ENCODE measurements at regions not wholly inside any gene's neighbourhood (a gene's known extent, or its start where the extent isn't known, plus 50 kb on each side); places are given as distances from the start of the nearest gene placed in this dataset.
A peak's percentile ranks its signal among the peaks of the same experiment; 100 is the strongest.

DNA sequence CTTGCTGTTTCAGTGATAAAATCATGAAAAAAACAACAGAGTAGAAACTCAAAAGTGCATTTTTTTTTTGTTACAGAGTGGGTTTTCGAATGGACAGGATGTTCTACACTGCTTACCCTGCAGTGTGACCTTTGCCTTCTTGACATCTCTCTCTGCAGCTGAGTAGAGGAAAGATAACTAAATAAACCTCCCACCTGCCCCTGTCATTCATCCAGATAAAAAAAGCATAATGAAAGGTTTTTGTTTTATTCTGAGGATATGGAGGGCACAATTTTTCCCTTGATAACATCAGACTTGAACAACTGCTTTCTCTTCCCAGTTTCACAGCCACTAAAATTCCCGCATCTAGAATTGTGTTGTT, 193.6 kb upstream of the FOXQ1 start:
- no peak for DNase-seq (ENCODE audit: low spot score)

GRCh38 chr6:1117530-1118286, 194.2 kb upstream of the FOXQ1 start:
- no peak for DNase-seq (ENCODE audit: low spot score)

GRCh38 chr6:1116149-1116548, 195.7 kb upstream of the FOXQ1 start:
- no peak for DNase-seq (ENCODE audit: low spot score)

GRCh38 chr6:1113916-1114540, 197.9 kb upstream of the FOXQ1 start:
- no peak for DNase-seq (ENCODE audit: low spot score)

DNA sequence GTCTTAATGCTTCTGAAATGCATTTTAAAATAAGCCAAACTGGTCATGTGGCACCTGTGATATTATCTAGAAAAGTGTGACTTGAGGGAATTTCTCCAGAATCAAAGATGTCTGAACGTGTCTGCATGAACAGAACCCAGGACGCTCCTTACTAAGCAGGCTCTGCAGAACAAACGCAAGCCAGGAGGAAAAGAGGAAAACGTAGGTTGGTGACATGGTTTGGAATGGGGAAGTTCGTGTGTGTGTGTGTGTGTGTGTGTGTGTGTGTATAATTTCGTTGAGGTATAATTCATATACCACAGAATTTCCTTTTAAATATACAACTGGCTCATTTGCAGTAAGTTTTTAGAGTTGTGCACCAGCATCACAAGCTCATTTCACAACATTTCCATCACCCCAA, 200.5 kb upstream of the FOXQ1 start:
- DNase-seq (ENCODE audit: low spot score) = no peak

DNA sequence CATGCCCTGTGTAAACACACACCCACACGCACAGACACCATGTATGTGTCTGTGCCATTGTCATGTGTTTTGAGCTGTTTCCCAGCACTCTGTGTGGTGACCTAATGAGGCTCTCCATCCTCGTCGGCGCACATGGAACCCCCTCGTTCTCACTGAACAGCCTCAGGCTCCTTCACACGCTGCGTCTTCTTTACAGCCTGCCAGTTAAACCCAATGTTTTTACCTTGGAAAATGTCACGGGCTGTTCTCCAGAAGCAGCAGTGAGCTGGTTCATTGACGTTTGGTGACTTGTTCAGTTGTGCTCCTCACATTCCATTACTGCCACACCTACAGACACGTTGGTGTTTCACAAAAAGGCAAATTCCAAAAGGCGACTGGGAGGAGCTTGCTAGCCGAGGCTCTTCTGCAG, 201.0 kb upstream of the FOXQ1 start:
- DNase-seq (ENCODE audit: low spot score) = no peak

DNA sequence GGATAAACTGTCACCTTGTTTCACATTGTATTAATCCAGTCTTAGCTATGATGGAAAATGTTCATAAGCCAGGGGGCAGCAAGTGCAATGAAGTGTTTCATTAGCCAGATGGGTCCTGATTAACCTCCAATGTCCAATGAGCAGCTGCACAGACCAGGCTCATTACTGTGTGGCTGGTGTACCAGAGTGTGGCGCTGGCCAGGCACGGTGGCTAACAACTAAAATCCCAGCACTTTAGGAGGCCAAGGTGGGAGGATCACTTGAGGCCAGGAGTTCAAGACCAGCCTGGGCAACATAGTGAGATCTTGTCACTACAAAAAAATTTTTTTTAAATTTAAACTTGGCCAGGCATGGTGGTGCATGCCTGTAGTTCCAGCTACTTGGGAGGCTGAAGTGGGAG, 201.7 kb upstream of the FOXQ1 start:
- peak; percentile 16 for DNase-seq (ENCODE audit: low spot score)

GRCh38 chr6:1109134-1109533, 202.8 kb upstream of the FOXQ1 start:
- no peak for DNase-seq (ENCODE audit: low spot score)

DNA sequence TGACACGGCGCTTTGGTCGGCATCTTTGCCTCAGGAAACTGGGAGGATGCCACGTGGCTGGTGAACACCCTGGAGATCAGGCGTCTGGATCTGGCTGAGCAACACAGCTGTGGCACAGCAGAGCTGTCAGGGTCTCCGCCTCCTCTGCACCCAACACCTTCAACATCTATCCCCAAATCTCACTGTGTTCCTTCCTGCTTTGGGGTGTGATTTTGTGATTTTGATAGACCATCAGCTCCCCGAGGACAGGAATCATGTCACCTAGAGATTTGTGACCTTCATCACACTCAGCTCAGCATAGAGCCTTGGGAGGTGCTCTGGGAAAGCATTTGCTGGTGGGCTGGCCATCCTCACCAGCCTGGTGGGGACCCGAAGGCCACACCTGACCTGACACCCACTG, 203.7 kb upstream of the FOXQ1 start:
- no peak for DNase-seq (ENCODE audit: low spot score)

- DNase-seq (ENCODE audit: low spot score) = no peak
These were observed 204.3 kb upstream of the FOXQ1 start for GRCh38 chr6:1107578-1107977.

DNA sequence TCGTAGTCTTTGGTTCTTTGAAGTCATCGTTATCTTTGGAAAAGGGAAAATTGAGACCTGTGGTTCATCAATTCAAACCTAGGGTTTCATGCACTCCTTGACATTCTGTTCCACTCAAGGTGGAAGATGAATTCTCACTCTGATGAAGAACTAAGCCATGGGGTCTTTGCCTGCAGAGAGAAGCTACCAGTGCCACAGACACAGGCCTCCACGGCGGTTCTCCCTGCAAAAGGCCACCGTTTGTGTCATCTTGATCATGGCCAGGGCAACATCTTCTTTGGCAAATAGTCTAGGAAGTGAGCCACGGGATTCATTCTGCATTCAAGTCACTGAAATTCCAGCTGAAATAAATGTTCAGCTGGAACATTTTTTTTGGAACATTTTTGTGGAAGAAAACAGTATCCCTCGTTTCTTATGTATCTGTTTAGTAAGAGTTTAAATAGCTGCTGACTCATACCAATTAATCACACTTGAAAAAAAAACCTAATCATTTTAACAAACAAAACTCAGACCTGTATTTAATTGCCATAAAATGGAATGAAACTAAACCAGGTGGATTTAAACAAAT, 206.0 kb upstream of the FOXQ1 start:
- no peak for DNase-seq (ENCODE audit: low spot score)

DNA sequence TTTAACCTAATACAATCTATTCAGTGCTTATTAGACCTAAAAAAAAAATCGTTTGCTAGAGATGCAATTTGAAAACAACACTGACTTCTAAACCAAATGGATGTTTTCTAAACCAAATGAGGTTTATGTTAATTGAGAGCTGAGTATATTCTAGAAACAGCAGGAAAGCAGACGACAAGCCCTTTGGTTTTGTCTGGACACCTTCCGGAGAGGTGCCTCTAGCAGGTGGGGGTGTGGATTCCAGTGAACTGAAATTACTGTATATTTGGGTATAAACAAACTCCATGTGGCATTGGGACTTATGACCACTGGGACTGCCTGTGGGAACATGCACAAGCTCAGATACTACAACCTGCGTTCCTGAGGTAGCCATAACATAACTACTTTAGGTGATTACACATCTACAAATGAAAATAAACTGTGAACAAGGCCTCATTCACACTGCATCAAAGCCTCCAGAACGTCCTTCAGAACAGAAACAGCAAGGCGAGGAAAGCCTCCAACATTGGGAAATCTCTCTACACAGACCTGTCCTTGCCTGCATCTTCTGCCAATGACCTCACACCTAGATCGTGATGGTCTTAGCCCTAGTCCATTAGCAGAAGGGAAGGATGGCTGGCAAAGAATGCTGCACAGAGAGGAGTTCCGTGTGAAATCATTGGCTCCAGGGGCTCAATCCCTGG, 206.8 kb upstream of the FOXQ1 start:
- no peak for DNase-seq (ENCODE audit: low spot score)

DNA sequence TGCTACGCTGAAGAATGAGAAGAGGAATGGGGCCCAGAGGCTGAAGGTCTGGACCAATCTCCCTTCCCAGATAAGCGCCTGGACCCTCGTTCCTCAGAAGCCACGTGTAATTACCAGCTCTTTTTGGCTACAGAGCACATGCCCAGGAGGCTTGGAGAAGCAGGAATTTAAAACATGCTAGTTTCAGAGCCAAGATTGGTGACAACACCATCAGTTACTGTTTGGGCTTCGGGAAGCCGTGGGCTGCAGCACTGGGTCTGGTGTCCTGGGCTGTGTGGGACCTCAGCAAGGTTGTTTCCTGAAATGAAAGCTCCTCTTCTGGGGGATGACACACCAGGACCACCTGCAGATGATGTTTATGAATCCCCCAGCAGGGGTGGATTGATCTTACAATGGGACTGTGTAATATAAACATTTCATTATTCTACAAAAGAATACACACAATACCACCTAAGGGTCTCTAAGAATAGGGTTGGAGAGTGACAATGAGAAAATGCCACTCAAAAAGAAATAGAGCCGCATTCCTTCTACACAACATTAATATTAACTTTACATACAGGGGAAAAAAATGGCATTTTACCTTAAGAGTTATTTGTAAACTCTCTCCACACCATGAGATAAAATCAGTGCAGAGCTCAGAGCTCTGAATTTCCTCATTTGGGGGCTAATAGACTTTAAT, 207.8 kb upstream of the FOXQ1 start:
- no peak for DNase-seq (ENCODE audit: low spot score)

DNA sequence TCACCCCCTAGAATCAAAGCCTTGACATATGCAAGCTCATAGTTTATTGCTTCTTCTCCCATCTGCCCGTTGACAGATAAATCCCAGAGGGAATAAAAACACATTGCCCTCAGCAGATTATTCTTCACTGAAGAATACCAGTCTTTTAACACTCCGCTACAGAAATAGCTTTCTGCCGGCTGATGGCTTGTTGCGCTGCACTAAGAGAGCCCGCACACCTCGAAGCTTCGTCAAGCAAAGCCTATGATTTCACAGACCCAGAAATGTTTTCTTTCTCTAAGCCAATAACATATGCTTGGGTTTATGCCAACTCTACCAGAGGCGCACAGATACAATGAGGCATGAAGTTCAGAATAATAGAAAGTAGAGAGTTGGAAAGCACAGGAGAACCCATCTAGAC, 208.9 kb upstream of the FOXQ1 start:
- no peak for DNase-seq (ENCODE audit: low spot score)

DNA sequence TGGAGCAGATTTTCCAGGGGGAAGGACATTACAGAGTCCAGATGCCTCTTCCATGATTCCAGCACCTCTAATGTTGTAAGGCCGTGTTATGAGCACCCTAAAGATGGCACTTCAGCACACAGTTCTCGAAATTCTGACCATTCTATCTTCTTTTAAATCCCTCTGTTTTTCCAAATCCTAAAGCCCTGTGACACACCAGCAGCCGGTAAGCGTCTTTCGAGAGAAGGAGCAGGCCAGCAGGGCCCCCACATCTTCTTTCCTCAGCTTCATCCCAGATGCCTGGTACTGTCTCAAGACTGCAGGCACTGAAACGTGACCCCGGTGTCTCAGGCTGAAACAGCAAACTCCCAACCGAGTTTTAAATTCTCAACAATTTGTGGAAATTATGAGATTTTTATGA, 211.6 kb upstream of the FOXQ1 start:
- no peak for DNase-seq (ENCODE audit: low spot score)

- DNase-seq (ENCODE audit: low spot score) = no peak
These were observed 212.6 kb upstream of the FOXQ1 start for GRCh38 chr6:1099264-1099663.

DNA sequence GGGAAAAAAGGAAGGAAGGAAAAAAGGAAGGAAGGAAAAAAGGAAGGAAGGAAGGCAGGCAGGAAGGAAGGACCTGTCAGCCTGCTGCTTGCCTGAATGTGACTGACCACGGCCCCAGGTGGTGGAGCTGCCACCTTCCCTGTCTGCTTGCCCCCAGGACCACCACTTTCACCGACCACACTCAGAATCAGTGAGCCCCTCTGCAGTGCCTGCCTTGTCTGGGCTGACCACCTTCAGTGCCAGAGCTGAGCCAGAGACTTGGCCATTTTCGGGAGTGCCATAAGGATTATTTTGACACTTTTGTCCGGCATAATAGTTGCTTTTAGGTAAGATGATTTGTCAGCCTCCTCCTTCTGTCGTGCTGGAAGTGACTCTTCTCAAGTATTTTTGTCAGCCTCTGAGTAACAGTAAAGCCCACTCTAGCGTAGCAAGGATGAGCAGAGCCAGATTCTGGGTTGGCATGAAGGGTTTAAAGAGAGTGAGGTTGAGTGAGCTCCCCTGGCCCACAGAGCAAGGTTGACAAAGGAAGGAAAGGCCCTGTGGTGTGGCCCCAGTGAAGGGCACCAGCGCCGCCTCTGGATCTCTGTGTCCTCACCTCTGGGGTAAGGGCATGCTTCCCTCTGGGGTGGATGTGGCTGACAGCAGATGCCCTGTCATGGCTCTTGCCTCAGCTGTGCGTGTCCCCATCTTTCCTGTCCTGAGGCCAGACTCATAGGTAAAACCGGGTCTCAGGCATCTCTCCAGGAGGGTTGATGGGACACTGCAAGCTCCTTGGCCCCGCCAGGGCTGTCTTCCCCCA, 214.7 kb upstream of the FOXQ1 start:
- no peak for DNase-seq (ENCODE audit: low spot score)

DNA sequence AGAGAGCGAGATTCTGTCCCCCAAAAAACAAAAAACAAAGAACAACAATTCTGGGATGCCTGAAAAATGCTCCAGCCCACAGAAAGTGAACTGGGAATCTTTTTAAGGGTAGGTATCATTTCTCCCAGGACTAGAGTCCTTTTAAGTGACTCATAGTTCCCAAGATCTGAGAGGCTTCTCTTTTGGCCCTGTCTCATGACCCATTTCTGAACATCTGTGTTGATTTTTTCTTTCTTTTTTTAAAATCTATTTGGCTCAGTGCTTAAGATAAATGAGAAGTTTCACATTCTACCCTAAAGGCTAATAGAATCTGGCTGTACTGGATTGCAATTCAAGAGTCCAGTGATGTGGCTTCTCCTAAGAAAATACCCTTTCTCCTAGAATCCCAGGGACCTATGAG, 217.6 kb upstream of the FOXQ1 start:
- DNase-seq (ENCODE audit: low spot score) = no peak

DNA sequence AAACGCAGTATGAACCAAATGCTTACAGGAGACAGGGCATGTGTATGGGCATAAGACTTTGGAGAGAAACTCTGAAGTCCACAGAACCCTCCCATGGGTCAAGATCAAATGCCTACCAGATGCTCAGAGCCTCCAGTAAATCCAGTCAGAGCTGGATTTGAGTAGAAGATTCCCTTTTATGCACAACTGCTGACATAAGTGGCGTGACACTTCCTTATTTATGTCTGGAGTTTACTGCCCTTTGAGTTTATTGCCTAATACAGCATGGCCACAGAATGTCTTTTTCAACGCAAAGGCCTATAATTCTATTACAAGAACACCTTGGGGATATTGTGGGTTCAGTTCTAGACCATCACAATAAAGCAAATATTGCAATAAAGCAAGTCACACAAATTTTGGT, 220.0 kb upstream of the FOXQ1 start:
- DNase-seq (ENCODE audit: low spot score) = no peak

- DNase-seq (ENCODE audit: low spot score) = no peak
These were observed 222.0 kb upstream of the FOXQ1 start for GRCh38 chr6:1089859-1090258.

DNA sequence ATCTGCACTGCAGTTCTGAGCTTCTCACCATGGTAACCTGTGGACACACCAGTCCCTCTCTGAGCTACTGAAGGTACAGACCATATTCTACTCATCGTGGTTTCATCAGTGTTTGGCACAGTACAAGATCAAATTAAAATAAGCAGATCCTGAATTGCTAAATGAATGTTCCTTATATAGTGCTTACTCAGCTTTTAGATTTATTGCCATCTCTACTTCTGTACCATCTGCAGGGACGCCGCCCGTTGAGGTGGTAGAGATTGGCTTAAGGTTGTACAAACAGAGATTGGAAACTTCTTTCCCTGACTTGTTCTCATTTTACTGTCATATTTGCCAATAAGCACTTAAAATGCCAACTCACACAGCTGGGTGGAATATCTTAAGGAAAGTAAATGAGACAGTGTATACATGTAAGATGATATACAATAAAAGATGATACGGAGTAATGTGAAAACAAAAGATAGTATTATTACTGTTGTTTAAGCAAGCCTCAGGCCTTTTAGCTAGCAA, 223.4 kb upstream of the FOXQ1 start:
- DNase-seq (ENCODE audit: low spot score) = no peak

All from globus pallidus (tissue), 1 donor.